GM10266 (cell line): ENCODE measurements at regions not wholly inside any gene's neighbourhood (a gene's known extent, or its start where the extent isn't known, plus 50 kb on each side); places are given as distances from the start of the nearest gene placed in this dataset.

Source experiments
- DNase-seq: peaks from one replicate; pipeline ENCODE4 v3.0.0; 2012; ENCODE audit errors: extremely low spot score
- TF ChIP-seq, protein P1 (sequence below): IDR thresholded peaks from 2 replicates; pipeline ENCODE4 v1.5.1; 2012; ENCODE audit warnings: mild to moderate bottlenecking, low read depth; ENCODE audit not compliant: control insufficient read depth, insufficient read depth; ENCODE audit errors: missing control alignments

DNA sequence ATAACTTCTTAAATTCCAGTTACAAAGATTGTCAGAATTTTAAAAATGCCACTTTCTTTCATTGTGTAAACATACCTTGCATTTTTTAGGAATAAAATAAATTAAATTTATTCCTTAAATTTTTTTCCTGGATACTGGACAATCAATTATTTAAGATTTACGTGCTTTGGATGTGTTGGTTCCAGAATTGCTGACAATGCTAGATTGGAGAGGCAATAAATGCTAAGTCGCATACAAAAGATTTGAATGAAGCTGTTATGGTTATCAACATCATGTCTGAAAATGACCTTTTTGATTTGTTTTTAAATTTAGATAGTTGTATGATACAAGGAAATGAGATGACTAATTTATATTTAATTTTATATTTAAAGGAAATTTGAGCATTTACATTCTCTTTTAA lies 89.2 kb upstream of the SEMA3A start:
- TF ChIP-seq, protein P1, sequence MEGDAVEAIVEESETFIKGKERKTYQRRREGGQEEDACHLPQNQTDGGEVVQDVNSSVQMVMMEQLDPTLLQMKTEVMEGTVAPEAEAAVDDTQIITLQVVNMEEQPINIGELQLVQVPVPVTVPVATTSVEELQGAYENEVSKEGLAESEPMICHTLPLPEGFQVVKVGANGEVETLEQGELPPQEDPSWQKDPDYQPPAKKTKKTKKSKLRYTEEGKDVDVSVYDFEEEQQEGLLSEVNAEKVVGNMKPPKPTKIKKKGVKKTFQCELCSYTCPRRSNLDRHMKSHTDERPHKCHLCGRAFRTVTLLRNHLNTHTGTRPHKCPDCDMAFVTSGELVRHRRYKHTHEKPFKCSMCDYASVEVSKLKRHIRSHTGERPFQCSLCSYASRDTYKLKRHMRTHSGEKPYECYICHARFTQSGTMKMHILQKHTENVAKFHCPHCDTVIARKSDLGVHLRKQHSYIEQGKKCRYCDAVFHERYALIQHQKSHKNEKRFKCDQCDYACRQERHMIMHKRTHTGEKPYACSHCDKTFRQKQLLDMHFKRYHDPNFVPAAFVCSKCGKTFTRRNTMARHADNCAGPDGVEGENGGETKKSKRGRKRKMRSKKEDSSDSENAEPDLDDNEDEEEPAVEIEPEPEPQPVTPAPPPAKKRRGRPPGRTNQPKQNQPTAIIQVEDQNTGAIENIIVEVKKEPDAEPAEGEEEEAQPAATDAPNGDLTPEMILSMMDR = no peak
- DNase-seq = no peak

DNA sequence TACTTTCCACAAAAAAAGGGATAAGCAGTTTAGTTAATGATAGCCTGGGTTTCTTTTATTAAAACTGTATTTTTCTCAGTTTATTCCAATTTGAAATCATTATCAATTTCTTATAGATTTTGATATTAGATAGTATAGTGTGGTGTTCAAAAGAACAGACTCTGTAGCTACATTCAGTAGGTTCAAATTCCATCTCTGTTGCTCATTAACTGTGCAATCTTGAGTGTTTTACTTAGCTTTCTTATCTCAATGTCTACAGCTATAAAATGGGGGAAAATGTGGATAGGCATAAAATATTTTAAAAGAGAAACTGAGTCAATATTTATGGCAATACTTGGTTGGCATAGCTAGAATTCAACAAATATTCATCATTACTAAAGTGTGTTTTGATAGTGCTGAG lies 86.9 kb upstream of the SEMA3A start:
- DNase-seq = no peak
- TF ChIP-seq, protein P1 = no peak

DNA sequence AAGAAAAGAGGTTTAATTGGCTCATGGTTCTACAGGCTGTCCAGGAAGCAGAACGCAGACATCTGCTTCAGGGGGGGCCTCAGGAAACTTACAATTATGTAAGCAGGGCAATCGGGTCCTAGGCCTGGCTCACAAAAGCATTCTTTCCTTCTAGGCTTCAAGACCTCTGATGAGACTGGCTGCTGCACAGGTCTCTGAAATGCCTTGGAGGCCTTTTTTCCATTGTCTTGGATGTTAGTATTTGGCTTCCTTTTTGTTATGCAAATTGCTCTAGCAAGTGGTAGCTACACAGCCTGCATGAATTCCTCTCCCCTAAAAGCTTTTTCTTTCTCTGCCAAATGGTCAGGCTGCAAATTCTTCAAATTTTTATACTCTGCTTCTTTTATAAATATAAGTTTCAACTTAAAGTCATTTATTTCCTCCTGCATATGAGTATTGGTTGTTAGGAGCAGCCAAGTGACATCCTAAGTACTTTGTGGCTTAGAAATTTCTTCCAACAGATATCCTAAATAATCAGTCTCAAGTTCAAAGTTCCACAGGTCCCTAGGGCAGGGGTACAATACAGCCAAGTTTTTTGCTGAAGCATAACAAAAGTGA lies 83.1 kb upstream of the SEMA3A start:
- TF ChIP-seq, protein P1 = no peak
- no peak for DNase-seq

DNA sequence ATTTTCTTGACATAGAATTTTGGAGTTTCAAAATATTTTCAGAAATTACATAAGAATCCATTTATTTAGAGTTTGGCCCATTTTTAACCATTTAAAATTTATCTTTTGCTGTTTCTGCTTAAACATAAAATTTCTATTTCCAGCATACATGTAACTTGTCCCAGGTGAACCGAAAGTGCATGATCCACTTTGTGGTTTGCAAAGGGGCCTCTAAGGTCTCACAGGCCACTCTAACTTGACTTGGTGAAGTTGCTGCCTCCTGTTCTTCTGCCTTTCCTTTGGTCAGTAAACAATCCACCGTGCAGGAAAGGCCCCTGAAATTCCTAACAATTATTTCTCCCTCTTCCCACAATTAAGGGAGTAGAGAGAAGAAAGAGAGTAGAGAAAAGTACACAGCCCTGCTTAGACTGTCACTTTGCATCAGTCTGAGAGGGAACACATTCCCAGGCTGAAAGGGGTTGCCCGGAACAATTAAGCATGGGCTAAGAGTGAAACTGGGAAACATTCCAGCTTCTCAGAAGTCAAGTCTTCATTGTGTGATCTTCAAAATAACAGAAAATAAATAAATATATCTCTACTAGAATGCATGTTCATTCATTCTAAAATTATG lies 79.5 kb upstream of the SEMA3A start:
- TF ChIP-seq, protein P1 = no peak
- DNase-seq = no peak

DNA sequence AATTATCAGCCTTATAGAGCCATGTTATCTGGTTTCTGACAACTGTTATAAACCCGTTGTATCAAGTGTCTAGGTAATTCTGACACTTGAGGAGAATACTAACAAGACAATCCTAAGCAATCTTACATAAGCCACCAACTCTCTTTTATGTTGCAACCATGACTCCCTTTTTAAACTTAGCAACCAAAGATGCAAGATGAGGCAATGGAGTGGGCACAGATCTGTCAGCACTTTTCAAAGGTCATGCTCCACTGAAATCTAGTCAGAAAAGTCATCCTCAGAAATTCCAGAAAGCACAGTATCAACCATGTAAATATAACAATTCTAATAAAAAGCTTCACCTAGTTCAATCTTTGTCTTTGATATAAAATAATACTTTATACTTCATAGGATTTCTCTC lies 77.0 kb upstream of the SEMA3A start:
- TF ChIP-seq, protein P1 = no peak
- no peak for DNase-seq

DNA sequence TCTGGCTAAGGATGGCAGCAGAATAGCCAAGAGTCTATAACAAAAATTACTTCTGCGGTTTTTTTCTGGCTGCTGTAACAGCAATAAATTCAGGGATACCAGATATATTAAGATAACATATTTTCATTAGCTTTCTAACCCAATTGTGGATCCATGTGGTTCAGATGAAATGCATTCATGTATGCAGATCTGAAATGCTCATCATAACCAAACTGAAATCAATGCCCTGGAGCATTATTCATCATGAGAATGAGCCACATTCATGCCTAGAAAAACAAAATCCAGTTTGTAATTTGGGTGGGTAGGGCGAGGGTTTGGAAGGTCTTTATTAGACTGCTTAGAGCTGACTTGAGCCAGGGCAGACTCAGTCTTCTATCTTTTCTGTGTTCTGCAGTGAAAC lies 69.8 kb upstream of the SEMA3A start:
- no peak for DNase-seq
- TF ChIP-seq, protein P1 = no peak

DNA sequence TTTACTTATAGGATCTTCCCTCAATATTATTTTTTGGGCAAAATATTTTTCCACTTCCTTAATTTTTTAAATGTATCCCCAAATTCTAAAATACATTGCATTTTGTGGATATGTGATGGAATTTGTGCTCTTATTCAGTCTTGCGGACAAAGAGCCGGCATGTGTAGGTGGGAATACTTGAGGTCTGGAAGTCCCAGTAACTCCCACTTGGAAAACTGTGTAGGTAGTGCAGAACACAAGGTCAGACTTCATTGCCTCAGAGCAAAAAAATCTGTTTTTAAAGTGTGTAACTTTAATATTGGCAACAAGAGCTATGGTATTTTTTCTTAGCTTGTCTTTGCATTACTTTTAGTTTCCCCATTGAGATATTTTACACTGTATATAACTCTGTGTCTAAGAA lies 68.5 kb upstream of the SEMA3A start:
- DNase-seq = no peak
- TF ChIP-seq, protein P1 = no peak
